ENCODE measurements at regions not wholly inside any gene's neighbourhood (a gene's known extent, or its start where the extent isn't known, plus 50 kb on each side); places are given as distances from the start of the nearest gene placed in this dataset.

GRCh38 chr5:135196483-135196882 is 162.5 kb upstream of the PITX1 start:
- H3K4me3 ChIP-seq (ENCODE audit: low read depth, low read length): no peak overlapping the region
- no peak for TF ChIP-seq CTCF (IDR thresholded peaks at IDR 0.05; ENCODE audit: low read depth, low read length)

GRCh38 chr5:135195270-135195608 is 161.2 kb upstream of the PITX1 start:
- no peak for TF ChIP-seq CTCF (IDR thresholded peaks at IDR 0.05; ENCODE audit: low read depth, low read length)
- H3K4me3 ChIP-seq (ENCODE audit: low read depth, low read length): no peak overlapping the region

GRCh38 chr5:135194573-135195269 is 160.7 kb upstream of the PITX1 start:
- TF ChIP-seq CTCF (IDR thresholded peaks at IDR 0.05; ENCODE audit: low read depth, low read length): no peak

GRCh38 chr5:135194126-135194488 is 160.1 kb upstream of the PITX1 start:
- no peak overlapping the region for H3K4me3 ChIP-seq (ENCODE audit: low read depth, low read length)
- TF ChIP-seq CTCF (IDR thresholded peaks at IDR 0.05; ENCODE audit: low read depth, low read length): no peak

More at GRCh38 chr5:135194573-135195269, 160.7 kb upstream of the PITX1 start:
- no peak overlapping the region for H3K4me3 ChIP-seq (ENCODE audit: low read depth, low read length)

- no peak for TF ChIP-seq CTCF (IDR thresholded peaks at IDR 0.05; ENCODE audit: low read depth, low read length)
- no peak overlapping the region for H3K4me3 ChIP-seq (ENCODE audit: low read depth, low read length)
Measured at GRCh38 chr5:135193213-135194125, 159.4 kb upstream of the PITX1 start.

- TF ChIP-seq CTCF (IDR thresholded peaks at IDR 0.05; ENCODE audit: low read depth, low read length): no peak
- no peak overlapping the region for H3K4me3 ChIP-seq (ENCODE audit: low read depth, low read length)
Measured at GRCh38 chr5:135192351-135192750, 158.3 kb upstream of the PITX1 start.

All from WI38 (cell line).